Activated CD4-positive, alpha-beta T cell treated with anti-CD3 and anti-CD28 coated beads, Interleukin-2, amount 50 U/mL, for 16 hours (primary cell): ENCODE measurements at regions not wholly inside any gene's neighbourhood (a gene's known extent, or its start where the extent isn't known, plus 50 kb on each side); places are given as distances from the start of the nearest gene placed in this dataset.

ENCODE experiments used
- DNase-seq: peaks from one replicate; pipeline ENCODE4 v3.0.0-alpha.2; 2020

- no peak for DNase-seq
Observed at GRCh38 chr18:45274026-45274425, 341.2 kb upstream of the SLC14A2 start.

GRCh38 chr18:45275367-45276113 is 339.7 kb upstream of the SLC14A2 start:
- peak; percentile 39 for DNase-seq

- DNase-seq = no peak
Observed at GRCh38 chr18:45276878-45277277, 338.4 kb upstream of the SLC14A2 start.

GRCh38 chr18:45277908-45278307 is 337.4 kb upstream of the SLC14A2 start:
- no peak for DNase-seq

GRCh38 chr18:45280481-45281276 is 334.6 kb upstream of the SLC14A2 start:
- no peak for DNase-seq

GRCh38 chr18:45282101-45282812 is 333.0 kb upstream of the SLC14A2 start:
- DNase-seq = no peak

GRCh38 chr18:45284174-45284573 is 331.1 kb upstream of the SLC14A2 start:
- DNase-seq = no peak

- DNase-seq = no peak
Observed at GRCh38 chr18:45284851-45285250, 330.4 kb upstream of the SLC14A2 start.

GRCh38 chr18:45285251-45285650 is 330.0 kb upstream of the SLC14A2 start:
- DNase-seq = no peak

GRCh38 chr18:45286431-45286830 is 328.8 kb upstream of the SLC14A2 start:
- DNase-seq = no peak

- DNase-seq = no peak
Observed at GRCh38 chr18:45287531-45287930, 327.7 kb upstream of the SLC14A2 start.

- DNase-seq = no peak
Observed at GRCh38 chr18:45290364-45290763, 324.9 kb upstream of the SLC14A2 start.

GRCh38 chr18:45291621-45292615 is 323.4 kb upstream of the SLC14A2 start:
- no peak for DNase-seq

GRCh38 chr18:45295388-45295787 is 319.9 kb upstream of the SLC14A2 start:
- no peak for DNase-seq

GRCh38 chr18:45298986-45299385 is 316.3 kb upstream of the SLC14A2 start:
- DNase-seq = no peak

- DNase-seq = no peak
Observed at GRCh38 chr18:45303026-45303425, 312.2 kb upstream of the SLC14A2 start.

GRCh38 chr18:45304558-45304957 is 310.7 kb upstream of the SLC14A2 start:
- no peak for DNase-seq

GRCh38 chr18:45312555-45313126 is 302.6 kb upstream of the SLC14A2 start:
- DNase-seq = no peak

GRCh38 chr18:45316127-45316526 is 299.1 kb upstream of the SLC14A2 start:
- no peak for DNase-seq

GRCh38 chr18:45317948-45318640 is 297.2 kb upstream of the SLC14A2 start:
- DNase-seq = no peak

GRCh38 chr18:45320724-45321123 is 294.6 kb upstream of the SLC14A2 start:
- no peak for DNase-seq
